ENCODE measurements at regions not wholly inside any gene's neighbourhood (a gene's known extent, or its start where the extent isn't known, plus 50 kb on each side); places are given as distances from the start of the nearest gene placed in this dataset.
"Not testable (repeated sequence)": the region's sequence is repeated elsewhere in the genome, so short reads cannot be mapped to it uniquely, and the experiment has no call there.

DNA sequence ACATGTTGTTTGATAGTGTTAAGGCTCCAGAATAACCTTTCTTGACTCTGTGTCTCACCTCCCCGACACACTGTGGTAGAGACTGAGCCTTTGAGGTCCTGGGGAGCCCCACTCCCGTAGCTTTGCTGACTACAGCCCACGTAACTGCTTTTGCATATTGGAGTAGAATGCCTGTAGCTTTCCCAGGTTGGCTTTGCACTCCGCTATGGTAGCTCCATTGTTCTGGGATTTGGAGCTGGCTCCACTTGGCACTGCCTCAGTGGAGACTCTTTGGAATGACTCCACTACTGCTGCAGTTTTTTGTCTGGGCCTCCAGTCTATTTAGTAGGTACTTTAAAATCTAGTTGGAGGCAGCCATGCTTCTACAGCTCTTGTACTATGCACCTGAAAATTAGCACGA, 56.2 kb upstream of the ANXA1 start:
- H3K4me1 ChIP-seq (ENCODE audit: insufficient read depth, low read length) = no peaks in the 10 kb centered on the region

DNA sequence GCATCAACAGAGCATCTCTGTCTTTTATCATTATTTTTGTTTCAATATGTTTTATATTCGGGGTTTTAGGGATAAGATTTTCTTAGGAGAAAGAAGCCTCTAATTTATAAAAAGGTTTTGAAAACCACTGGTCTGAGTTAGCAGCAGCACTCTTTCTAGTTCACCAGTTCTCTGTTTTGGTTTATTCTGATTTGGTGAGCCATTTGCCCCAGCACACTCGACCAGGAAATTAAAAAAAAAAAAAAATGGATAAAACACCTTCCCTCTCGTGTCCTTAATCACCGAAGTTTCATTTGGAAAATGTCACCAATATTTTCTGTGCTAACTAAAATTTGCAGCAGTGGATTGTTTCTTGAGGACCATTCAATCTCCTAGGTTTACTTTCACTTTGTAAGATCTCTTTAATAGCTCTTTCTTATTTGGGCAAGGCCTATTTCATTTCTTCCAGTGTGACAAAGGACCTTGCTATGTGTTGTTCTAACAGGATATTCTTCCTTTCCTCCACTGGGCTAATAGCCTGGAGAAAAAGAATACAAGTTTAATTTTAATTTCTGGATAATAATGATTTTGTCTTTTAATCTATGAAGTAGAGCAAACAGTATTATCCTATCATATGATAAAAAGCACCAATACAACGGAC, 57.8 kb upstream of the ANXA1 start:
- peak overlapping the region; percentile 4 for H3K27ac ChIP-seq (ENCODE audit: low read depth, low read length)
- H3K4me1 ChIP-seq (ENCODE audit: insufficient read depth, low read length) = no peaks in the 10 kb centered on the region
- H3K9me3 ChIP-seq (ENCODE audit: low read length) = no peaks in the 10 kb centered on the region
- H3K27me3 ChIP-seq (ENCODE audit: control insufficient read depth in 1 of 2, insufficient read depth in 2 of 2, low read length in 2 of 2) = no peaks in the 10 kb centered on the region
- H3K9ac ChIP-seq (ENCODE audit: low read length) = no peak overlapping the region
- no peaks in the 10 kb centered on the region for H3K36me3 ChIP-seq (ENCODE audit: insufficient read depth, low read length)
- H3K4me3 ChIP-seq (ENCODE audit: low read depth in 1 of 2, low read length in 2 of 2) = peak overlapping the region in 1 of 2 donors; percentile 9

More for the DNA sequence above, 56.2 kb upstream of the ANXA1 start:
- no peaks in the 10 kb centered on the region for H3K9me3 ChIP-seq (ENCODE audit: low read length)
- no peak overlapping the region for H3K4me3 ChIP-seq (ENCODE audit: low read depth in 1 of 2, low read length in 2 of 2)
- no peaks in the 10 kb centered on the region for H3K27me3 ChIP-seq (ENCODE audit: control insufficient read depth in 1 of 2, insufficient read depth in 2 of 2, low read length in 2 of 2)
- H3K27ac ChIP-seq (ENCODE audit: low read depth, low read length) = no peak overlapping the region
- H3K36me3 ChIP-seq (ENCODE audit: insufficient read depth, low read length) = no peaks in the 10 kb centered on the region
- no peak overlapping the region for H3K9ac ChIP-seq (ENCODE audit: low read length)

DNA sequence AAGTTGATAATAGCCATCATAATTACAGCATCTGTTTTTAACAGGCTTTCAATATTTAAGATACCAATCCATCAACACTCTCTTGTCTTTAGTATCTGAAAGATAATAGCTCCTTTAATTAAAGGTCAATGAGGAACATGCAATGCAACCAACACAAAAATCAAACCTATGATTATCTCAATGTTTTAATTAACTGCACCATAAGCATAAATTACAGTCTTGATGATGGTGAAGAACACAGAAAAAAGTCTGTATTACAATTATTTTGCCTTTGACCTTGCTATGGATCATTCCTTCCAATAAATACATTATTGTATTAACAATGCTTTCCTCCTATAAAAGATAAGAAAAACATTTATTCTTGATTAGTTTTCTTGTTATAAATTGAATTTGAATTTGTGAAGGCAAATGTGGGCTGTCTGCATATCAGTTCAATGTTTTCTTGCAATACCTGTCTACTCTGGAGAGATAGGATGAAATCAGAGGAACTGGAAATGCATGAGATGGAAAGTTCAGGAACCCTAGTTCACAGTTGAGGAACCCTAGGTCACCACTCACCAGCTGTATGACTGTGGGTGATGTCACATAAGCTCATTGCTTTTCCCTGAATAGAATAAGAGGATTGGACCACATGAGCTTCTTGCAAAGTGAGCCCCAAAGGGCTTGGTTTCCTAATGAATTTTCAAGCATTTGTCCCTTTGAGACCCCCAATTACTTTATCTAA, 58.5 kb upstream of the ANXA1 start:
- H3K9me3 ChIP-seq (ENCODE audit: low read length) = no peaks in the 10 kb centered on the region
- no peaks in the 10 kb centered on the region for H3K27me3 ChIP-seq (ENCODE audit: control insufficient read depth in 1 of 2, insufficient read depth in 2 of 2, low read length in 2 of 2)
- no peaks in the 10 kb centered on the region for H3K36me3 ChIP-seq (ENCODE audit: insufficient read depth, low read length)
- H3K27ac ChIP-seq (ENCODE audit: low read depth, low read length) = no peak overlapping the region
- H3K4me1 ChIP-seq (ENCODE audit: insufficient read depth, low read length) = no peaks in the 10 kb centered on the region
- H3K9ac ChIP-seq (ENCODE audit: low read length) = no peak overlapping the region
- H3K4me3 ChIP-seq (ENCODE audit: low read depth in 1 of 2, low read length in 2 of 2) = no peak overlapping the region

DNA sequence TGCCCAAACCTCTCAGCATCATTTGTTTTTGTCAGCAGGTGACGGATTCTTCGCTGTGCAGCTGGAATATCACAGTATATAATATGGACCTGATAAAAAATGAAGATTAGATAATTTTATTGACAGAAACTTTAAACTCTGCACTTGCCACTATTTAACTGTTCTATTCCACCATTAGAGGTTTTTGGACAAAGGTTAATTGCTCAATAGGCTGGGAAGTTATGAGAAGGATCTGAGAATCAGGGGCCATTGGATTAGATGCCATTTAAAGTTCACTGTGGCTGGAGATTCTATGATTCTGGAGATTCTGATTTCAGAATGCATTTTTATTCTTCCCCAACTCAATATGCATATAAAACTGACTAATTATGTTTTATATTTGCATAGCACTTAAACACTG, 59.8 kb upstream of the ANXA1 start:
- Histone ChIP-seq H3K36me3 (ENCODE audit: insufficient read depth, low read length) (no peaks in the 10 kb centered on the region), H3K9me3 (ENCODE audit: low read length) (no peaks in the 10 kb centered on the region), H3K4me3 (ENCODE audit: low read depth in 1 of 2, low read length in 2 of 2) (no peak overlapping the region)

DNA sequence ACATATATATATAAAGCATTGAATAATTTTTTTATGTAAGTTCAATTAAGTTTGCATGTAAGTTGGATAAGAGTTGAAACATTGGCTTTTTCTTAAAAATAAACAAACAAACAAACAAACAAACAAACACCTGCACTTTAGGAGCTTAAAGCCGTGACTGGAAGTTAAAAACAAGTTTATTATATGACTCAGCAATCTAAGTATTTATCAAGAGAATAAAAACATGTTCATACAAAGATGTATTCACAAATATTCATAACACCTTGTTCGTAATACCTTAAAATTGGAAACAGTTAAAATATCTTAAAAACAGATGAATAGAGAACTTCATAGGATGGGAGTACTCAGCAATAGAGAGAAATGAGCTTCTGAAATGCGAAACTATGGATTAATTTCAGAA, 61.5 kb upstream of the ANXA1 start:
- Histone ChIP-seq H3K9ac (ENCODE audit: low read length) (no peak overlapping the region), H3K9me3 (ENCODE audit: low read length) (no peaks in the 10 kb centered on the region), H3K4me3 (ENCODE audit: low read depth in 1 of 2, low read length in 2 of 2) (no peak overlapping the region), H3K36me3 (ENCODE audit: insufficient read depth, low read length) (no peaks in the 10 kb centered on the region), H3K27me3 (ENCODE audit: control insufficient read depth in 1 of 2, insufficient read depth in 2 of 2, low read length in 2 of 2) (no peaks in the 10 kb centered on the region), H3K4me1 (ENCODE audit: insufficient read depth, low read length) (no peaks in the 10 kb centered on the region), H3K27ac (ENCODE audit: low read depth, low read length) (no peak overlapping the region)

More for the DNA sequence above, 59.8 kb upstream of the ANXA1 start:
- H3K9ac ChIP-seq (ENCODE audit: low read length) = no peak overlapping the region
- no peaks in the 10 kb centered on the region for H3K4me1 ChIP-seq (ENCODE audit: insufficient read depth, low read length)
- H3K27me3 ChIP-seq (ENCODE audit: control insufficient read depth in 1 of 2, insufficient read depth in 2 of 2, low read length in 2 of 2) = no peaks in the 10 kb centered on the region
- no peak overlapping the region for H3K27ac ChIP-seq (ENCODE audit: low read depth, low read length)

DNA sequence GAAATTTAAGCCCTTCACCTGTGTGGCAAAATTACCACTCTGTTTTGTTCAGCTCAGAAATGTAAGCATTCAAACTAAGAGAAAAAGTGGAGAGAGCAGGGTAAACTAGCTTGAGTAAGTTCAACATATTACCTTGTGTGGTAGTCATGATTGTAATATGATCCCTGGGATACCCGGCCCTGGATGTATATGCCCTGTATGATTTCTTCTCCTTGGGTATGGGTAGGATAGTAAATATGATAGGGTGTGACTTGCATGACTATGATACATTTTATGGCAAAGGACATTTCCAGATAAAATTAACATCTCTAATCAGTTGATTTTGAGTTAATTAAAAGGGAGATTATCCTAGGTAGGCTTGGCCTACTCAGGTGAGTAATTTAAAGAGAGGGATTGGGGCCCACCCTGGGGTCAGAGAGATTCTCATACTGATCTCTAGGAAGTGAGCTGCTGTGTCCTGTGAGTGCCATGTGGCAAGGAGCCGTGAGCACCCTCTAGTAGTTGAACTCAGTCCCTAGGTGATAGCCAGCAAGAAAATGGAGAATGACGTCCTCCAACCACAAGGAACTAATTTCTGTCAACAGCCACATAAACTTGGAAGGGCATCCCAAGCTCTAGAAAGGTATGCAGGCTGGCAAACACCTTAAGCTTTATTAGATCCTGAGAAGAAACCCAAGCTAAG, 62.2 kb upstream of the ANXA1 start:
- Histone ChIP-seq H3K4me3 (ENCODE audit: low read depth in 1 of 2, low read length in 2 of 2) (no peak overlapping the region), H3K36me3 (ENCODE audit: insufficient read depth, low read length) (no peaks in the 10 kb centered on the region), H3K27ac (ENCODE audit: low read depth, low read length) (no peak overlapping the region), H3K9ac (ENCODE audit: low read length) (no peak overlapping the region), H3K9me3 (ENCODE audit: low read length) (no peaks in the 10 kb centered on the region), H3K4me1 (ENCODE audit: insufficient read depth, low read length) (no peaks in the 10 kb centered on the region), H3K27me3 (ENCODE audit: control insufficient read depth in 1 of 2, insufficient read depth in 2 of 2, low read length in 2 of 2) (no peaks in the 10 kb centered on the region)

DNA sequence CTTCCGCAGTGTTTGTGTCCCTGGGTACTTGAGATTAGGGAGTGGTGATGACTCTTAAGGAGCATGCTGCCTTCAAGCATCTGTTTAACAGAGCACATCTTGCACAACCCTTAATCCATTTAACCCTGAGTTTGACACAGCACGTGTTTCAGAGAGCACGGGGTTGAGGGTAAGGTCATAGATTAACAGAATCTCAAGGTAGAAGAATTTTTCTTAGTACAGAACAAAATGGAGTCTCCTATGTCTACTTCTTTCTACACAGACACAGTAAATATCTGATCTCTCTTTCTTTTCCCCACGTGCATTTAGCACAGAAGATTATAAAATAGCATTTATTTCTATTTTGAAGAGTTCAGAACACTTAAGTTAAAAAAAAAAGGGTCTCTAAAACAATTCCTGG, 63.8 kb upstream of the ANXA1 start:
- not testable (repeated sequence) for H3K4me1 ChIP-seq (ENCODE audit: insufficient read depth, low read length); H3K36me3 ChIP-seq (ENCODE audit: insufficient read depth, low read length); H3K4me3 ChIP-seq (ENCODE audit: low read depth in 1 of 2, low read length in 2 of 2); H3K27me3 ChIP-seq (ENCODE audit: control insufficient read depth in 1 of 2, insufficient read depth in 2 of 2, low read length in 2 of 2); H3K9ac ChIP-seq (ENCODE audit: low read length); H3K27ac ChIP-seq (ENCODE audit: low read depth, low read length); H3K9me3 ChIP-seq (ENCODE audit: low read length)

DNA sequence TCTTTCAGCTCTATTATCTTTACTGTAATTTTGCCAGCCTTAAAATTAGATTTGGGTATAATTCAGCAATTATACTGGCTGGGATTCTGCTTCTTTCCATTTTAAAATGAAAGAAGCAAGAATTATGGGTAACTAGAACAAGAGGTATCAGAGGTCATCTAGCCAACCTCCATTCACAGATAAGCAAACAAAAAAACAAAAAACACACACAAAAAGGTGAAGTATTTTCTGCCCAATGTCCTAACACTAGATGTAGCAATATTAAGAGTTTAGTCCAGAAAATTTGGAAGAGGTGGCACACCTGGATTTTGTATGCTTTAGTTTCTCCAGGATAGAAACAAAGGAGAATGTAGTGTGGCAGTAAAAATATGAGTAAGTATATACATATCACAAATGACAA, 68.1 kb upstream of the ANXA1 start:
- Histone ChIP-seq H3K4me3 (ENCODE audit: low read depth in 1 of 2, low read length in 2 of 2) (no peak overlapping the region), H3K9me3 (ENCODE audit: low read length) (no peaks in the 10 kb centered on the region), H3K27me3 (ENCODE audit: control insufficient read depth in 1 of 2, insufficient read depth in 2 of 2, low read length in 2 of 2) (no peaks in the 10 kb centered on the region), H3K27ac (ENCODE audit: low read depth, low read length) (no peak overlapping the region), H3K36me3 (ENCODE audit: insufficient read depth, low read length) (no peaks in the 10 kb centered on the region), H3K9ac (ENCODE audit: low read length) (no peak overlapping the region), H3K4me1 (ENCODE audit: insufficient read depth, low read length) (peaks cover 16% of the 10 kb centered on the region)

DNA sequence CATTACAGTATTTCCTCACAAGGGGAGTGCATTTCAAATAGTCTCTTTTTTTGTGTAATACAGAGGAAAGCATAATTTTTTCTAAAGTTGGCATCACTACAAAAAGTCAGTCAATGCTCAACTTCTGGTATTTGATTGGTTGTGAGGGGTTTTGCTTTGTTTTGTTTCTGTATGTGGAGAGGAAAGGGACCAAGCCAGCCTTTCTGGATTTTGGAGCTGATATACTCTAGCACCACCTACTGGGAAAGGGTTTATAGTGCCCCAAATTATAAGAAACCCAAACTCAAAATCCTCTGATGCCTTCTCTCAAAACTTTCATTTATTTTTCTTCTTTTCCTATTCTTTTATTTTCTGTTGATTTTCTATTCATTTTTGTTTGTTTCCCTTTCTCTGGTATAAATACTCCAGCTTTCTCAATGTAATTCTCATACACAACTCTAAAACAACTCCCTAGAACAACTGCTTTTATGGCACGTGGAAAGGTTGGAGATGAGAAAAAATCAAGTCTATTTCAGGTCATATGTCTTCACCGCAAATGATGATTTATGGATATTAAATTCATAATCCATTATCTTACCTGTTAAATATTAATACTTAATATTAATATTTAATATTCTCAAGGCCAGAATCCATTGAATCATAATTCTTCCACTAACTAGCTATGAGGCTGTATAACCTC, 69.5 kb upstream of the ANXA1 start:
- H3K27me3 ChIP-seq (ENCODE audit: control insufficient read depth in 1 of 2, insufficient read depth in 2 of 2, low read length in 2 of 2) = no peaks in the 10 kb centered on the region
- H3K9me3 ChIP-seq (ENCODE audit: low read length) = no peaks in the 10 kb centered on the region
- H3K4me1 ChIP-seq (ENCODE audit: insufficient read depth, low read length) = peaks cover 25% of the 10 kb centered on the region
- no peak overlapping the region for H3K4me3 ChIP-seq (ENCODE audit: low read depth in 1 of 2, low read length in 2 of 2)
- H3K27ac ChIP-seq (ENCODE audit: low read depth, low read length) = no peak overlapping the region
- no peak overlapping the region for H3K9ac ChIP-seq (ENCODE audit: low read length)
- H3K36me3 ChIP-seq (ENCODE audit: insufficient read depth, low read length) = no peaks in the 10 kb centered on the region

DNA sequence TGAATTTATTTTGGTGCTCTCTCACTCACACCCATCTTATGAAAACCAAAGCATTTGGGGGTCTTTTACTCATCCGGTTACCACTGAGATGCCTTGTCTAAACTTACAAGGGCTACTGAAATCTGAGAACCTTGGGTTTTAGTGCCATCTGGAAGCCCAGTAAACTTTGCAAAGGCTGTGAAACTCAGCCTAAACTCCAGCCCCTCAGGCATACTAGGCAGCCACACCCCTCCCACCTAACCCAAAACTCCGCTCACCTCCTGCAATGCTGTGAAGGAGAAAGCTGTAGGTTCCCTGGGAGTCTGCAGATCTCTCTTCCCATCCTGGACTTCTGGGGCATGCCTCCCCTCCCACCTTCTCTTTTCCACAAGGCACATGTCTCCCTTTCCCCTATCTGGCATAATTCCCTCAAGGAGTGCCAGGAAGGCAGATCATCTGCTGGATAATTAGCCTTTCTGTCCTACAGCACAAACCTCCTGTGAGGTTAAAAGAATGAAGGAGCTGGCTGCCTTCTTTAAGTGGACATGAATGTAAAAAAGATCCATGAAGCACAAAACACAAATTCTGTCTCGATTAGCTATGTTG, 71.5 kb upstream of the ANXA1 start:
- Histone ChIP-seq H3K9me3 (ENCODE audit: low read length) (no peaks in the 10 kb centered on the region), H3K36me3 (ENCODE audit: insufficient read depth, low read length) (no peaks in the 10 kb centered on the region), H3K4me1 (ENCODE audit: insufficient read depth, low read length) (peaks cover 25% of the 10 kb centered on the region), H3K27ac (ENCODE audit: low read depth, low read length) (no peak overlapping the region), H3K4me3 (ENCODE audit: low read depth in 1 of 2, low read length in 2 of 2) (no peak overlapping the region), H3K27me3 (ENCODE audit: control insufficient read depth in 1 of 2, insufficient read depth in 2 of 2, low read length in 2 of 2) (no peaks in the 10 kb centered on the region), H3K9ac (ENCODE audit: low read length) (no peak overlapping the region)

DNA sequence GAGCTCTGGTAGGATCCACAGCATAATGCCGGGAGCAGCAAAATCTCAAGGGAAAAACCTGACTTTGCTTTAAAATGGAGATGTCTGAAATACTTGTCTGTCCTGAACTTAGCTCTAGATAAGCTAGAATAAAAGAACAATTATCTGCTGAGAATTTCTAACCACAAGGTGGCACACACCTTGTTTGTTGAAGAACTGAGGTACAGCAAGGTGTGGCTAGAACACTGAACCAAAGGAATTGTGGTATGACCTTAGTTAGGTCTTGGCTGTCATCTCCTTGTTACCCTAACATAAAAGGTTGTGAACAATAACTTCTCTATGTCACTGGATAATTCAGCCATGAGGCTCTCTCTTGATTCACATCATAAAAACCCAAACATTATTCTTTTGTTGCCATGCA, 72.3 kb upstream of the ANXA1 start:
- Histone ChIP-seq H3K9me3 (ENCODE audit: low read length) (no peaks in the 10 kb centered on the region), H3K27me3 (ENCODE audit: control insufficient read depth in 1 of 2, insufficient read depth in 2 of 2, low read length in 2 of 2) (no peaks in the 10 kb centered on the region), H3K4me3 (ENCODE audit: low read depth in 1 of 2, low read length in 2 of 2) (no peak overlapping the region), H3K9ac (ENCODE audit: low read length) (no peak overlapping the region), H3K4me1 (ENCODE audit: insufficient read depth, low read length) (peaks cover 27% of the 10 kb centered on the region), H3K27ac (ENCODE audit: low read depth, low read length) (no peak overlapping the region), H3K36me3 (ENCODE audit: insufficient read depth, low read length) (no peaks in the 10 kb centered on the region)
